GM18907 (cell line): ENCODE measurements at regions not wholly inside any gene's neighbourhood (a gene's known extent, or its start where the extent isn't known, plus 50 kb on each side); places are given as distances from the start of the nearest gene placed in this dataset.
A peak's percentile ranks its signal among the peaks of the same experiment; 100 is the strongest.

Experiments
- ATAC-seq: cut with Tn5 transposase; IDR thresholded peaks from one replicate; pipeline ENCODE4 v1.9.1; 2021; ENCODE audit warnings: mild to moderate bottlenecking, moderate library complexity; ENCODE audit not compliant: unreplicated experiment

- ATAC-seq: no peak
Observed at GRCh38 chr3:162168715-162169114, 672.1 kb downstream of the OTOL1 start.

GRCh38 chr3:162170581-162170980 is 674.0 kb downstream of the OTOL1 start:
- peak; percentile 78 for ATAC-seq

GRCh38 chr3:162171970-162172369 is 675.4 kb downstream of the OTOL1 start:
- no peak for ATAC-seq

DNA sequence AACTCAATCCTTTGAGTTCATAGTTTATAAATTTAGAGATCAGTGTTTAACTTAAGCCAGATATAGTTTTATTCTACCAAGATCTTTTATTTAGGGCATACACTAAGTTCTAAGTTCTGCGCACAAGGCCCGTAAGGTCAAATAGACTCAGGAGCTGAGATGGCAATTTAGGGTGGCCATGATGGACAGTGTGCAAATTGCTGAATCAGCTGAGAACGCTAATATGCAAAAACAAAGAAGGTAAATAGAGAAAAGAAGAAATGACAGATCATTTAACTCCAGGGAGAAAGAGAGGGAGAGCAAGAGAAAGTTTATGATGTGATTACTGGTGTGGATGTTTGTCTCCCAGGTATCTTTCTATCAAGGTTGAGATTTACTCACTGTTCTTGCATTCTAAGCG is 678.5 kb downstream of the OTOL1 start:
- no peak for ATAC-seq

GRCh38 chr3:162175878-162176277 is 679.3 kb downstream of the OTOL1 start:
- ATAC-seq: no peak

DNA sequence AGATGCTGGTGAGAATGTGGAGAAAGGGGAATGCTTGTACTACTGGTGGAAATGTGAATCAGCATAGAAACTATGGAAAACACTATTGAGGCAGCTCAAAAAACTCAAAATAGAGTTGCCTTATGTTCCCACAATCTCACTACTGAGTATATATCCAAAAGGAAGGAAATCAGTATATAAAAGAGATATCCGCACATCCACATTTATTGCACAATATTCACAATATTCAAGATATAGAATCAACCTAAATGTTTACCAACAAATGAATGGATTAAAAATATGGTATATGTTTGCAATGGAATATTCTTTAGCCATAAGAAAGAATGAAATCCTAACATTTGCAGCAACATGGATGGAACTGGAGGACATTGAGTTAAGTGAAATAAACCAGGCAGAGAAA is 686.8 kb downstream of the OTOL1 start:
- ATAC-seq: no peak

- no peak for ATAC-seq
Observed at GRCh38 chr3:162192340-162193029, 695.9 kb downstream of the OTOL1 start.

DNA sequence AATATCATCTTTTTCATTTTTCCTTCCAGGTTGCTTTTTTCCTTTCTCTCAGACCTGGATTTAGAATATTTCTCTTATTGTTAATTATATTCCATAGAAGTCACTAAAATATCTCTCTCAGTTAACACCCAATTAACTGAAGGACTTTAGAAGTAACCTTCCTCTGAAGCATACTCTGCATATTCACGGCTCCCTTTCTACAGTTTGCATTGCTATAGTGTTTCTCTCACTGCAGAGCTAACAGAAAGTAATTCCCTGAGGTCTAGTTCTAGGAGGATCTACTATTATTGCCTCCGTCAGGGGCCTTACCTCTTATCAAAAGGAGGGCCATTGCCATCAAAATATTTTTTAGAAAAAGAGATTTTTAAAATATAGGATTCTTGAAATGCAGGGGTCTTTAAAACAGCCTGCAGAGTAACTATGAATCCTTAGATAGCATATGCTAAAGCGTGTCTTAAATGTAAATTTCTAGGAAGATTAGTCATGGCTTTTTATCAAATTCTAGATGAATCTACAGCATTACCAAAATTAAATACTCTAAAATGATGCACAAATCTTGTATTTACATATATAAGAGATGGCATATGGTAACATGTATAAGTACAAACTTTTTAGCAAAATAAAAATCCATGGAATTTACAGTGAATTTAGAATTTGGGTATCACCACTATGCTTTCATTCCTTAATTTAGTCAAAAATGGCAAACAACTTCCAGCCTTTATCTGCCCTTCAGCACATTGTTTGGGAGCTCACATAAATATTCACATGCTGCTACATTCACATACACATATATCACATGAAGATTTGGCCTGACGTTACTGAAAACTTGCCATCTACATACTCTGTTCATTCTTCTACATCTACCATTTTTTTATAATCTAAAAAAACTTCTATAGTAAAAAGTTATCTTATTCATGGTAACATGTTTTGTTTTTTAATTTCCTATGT is 696.8 kb downstream of the OTOL1 start:
- ATAC-seq: no peak

DNA sequence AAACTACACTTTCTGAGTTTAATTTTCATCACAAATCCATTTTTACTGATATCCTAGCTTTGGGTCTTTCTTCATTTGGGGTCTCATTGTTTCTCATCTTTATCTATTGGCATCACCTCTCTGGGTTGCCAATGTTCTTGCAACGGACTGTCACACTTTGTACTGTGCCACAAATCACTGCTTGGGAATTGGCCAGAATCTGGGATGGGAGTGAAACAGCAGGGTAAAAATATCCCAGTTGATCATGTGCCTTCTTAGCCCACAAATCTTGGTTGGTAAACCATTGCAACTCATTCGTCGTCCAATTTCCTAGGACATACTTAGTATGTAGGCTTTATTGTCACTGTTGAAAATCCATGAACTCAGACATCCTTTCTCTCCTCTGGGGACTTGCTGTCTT is 698.5 kb downstream of the OTOL1 start:
- no peak for ATAC-seq

GRCh38 chr3:162196964-162197363 is 700.4 kb downstream of the OTOL1 start:
- no peak for ATAC-seq

DNA sequence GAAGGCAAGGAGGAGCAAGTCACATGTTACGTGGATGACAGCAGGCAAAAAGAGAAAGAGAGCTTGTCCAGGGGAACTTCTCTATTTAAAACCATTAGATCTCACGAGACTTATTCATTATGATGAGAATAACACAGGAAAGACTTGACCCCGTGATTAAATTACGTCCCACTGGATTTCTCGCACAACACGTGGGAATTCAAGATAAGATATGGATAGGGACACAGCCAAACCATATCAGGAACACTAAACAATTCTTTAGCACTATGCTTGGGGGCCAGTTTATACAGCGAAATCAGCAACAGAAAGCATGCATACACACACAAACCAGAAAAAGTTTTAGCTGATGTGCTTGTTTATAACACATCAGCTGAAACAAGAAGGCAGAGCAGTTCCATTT is 704.2 kb downstream of the OTOL1 start:
- no peak for ATAC-seq

DNA sequence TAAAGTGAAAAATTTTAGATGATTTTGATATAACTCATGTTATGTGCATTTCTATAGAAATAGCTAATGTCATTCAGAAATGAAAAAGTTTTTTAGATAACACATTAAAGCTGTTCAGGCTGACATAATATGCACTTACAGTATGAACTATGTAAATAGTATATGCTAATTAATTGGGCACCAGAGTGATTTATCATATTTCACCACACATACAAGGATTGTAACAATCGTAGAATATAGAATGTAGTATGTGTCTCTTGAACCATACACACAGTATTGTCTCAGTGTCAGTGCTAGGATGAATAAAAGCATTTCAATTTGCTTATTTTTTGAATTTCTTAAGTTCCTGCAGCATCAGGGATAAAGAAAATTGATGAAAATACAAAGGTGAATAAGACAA is 710.0 kb downstream of the OTOL1 start:
- ATAC-seq: no peak

GRCh38 chr3:162211470-162211869 is 714.9 kb downstream of the OTOL1 start:
- ATAC-seq: no peak

DNA sequence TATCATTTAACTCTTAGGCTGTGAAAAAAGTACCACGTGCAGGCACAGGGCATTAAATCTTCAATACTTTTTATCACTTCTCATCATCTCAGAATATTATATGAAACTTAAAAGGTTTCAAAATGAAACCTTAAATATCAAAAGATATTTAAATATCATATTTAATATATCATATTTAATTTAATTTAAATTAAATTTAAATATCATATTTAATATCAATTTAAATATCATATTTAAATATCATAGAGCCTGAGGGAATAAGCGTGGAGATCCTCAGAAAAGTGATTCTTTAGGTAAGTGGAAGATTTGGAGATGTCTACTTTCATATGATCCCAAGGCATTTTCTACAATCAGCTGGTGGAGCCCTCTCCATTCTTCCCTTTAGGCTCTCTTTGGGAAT is 716.6 kb downstream of the OTOL1 start:
- ATAC-seq: no peak

DNA sequence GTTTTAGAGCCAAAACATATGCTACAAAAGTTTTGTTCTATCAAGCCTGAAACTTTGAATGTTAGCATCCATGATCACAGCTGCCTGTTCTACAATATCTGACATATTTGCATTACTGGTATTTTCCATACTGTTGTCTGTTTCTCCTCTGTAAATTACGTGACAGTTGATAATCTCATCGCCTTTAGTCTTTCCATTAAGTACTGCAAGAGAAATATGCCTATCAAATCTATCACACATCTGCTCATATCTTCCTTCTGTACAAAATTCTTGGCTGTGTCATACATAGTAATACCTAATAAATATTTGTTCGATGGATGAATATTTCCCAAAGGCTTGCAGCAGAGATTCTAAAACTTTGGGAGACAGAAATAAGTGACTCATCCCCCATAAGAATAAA is 717.3 kb downstream of the OTOL1 start:
- ATAC-seq: no peak

DNA sequence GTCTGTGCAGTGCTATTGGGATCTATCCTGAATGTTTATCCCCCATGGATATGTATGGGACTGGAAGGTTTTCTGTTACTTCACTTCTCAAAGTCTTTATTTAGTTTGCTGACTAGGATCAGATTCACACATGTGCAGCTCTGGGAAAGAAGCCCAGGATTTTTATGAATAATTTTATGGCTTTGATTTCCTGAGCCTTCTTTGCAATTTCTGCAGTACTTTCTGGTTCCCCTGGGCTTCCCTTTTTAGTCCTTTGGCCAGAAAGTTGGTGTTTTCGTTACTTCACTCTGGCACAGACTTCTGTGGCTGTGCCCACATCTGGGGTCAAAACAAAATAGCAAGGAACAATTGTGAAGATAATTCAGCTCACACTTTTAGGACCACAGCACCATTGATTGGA is 721.0 kb downstream of the OTOL1 start:
- ATAC-seq: no peak

- no peak for ATAC-seq
Observed at GRCh38 chr3:162218479-162218878, 721.9 kb downstream of the OTOL1 start.

DNA sequence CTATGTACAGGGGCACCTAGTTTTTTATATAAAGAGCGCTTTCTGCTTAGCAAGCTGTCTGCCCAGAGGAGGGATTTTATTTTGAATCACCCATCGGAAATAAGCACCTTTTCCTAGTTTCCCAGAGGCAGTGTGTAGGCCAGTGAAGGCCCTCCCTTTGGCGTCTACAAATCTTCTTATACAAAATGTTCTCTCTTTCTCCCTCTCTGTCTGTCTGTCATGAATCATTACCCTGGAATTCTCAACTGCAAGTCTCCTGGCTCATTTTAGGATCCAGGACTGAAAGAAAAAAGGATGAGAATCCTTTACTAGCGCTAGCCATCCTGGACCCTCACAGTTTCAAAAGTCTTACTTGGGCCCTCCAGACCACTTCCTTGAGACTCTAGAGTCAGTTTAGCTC is 728.1 kb downstream of the OTOL1 start:
- ATAC-seq: no peak

GRCh38 chr3:162236949-162237348 is 740.3 kb downstream of the OTOL1 start:
- ATAC-seq: no peak

- no peak for ATAC-seq
Observed at GRCh38 chr3:162250782-162251181, 754.2 kb downstream of the OTOL1 start.

DNA sequence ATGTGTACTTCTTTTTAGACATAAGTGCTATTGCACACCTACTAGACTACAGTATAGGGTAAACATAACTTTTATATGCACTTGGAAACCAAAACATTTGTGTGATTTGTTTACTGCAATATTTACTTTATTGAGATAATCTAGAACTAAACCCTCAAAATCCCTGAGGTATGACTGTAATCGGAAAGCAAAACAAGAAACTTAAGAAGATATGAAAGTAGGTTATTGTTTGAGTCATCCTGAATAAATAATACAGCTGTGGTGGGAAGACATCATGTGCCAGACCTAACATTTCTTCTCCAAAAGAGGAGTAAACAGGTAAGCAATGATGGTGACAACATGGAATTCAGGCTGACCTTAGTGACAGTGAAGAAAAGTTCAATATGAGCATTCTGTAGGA is 765.5 kb downstream of the OTOL1 start:
- no peak for ATAC-seq

GRCh38 chr3:162263596-162263995 is 767.0 kb downstream of the OTOL1 start:
- no peak for ATAC-seq
